ENCODE measurements at regions not wholly inside any gene's neighbourhood (a gene's known extent, or its start where the extent isn't known, plus 50 kb on each side); places are given as distances from the start of the nearest gene placed in this dataset.

DNA sequence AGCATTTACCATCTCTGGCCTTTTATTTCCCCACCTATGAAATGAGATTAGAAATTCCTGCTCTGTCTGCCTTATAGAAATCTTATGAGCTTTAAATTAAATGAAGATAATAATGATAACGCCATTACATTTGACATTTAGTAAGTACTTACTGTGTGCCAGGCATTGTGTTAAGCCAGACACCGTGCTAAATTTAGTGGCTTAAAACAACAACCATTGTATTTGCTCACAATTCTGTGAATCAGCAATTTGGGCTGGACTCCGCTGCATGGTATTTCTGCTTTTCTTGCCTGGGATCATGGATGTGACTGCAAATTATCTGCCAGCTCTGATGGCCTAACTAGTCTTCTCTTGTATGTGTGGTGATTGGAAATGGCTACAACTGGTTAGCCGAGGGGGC lies 56.4 kb upstream of the CCDC6 start:
- Histone ChIP-seq H3K9me3 (ENCODE audit: control insufficient read depth, low read depth, low read length) (no peaks in the 10 kb centered on the region), H3K27ac (ENCODE audit: control insufficient read depth, insufficient read depth, low read length) (no peak overlapping the region), H4K20me1 (ENCODE audit: control insufficient read depth, extremely low read depth, insufficient read depth, low read length) (no peaks in the 10 kb centered on the region), H3K36me3 (ENCODE audit: control insufficient read depth in 2 of 2, extremely low read depth in 1 of 2, insufficient read depth in 2 of 2, low read length in 2 of 2) (no peaks in the 10 kb centered on the region), H2AFZ (ENCODE audit: control insufficient read depth, low read length) (no peak overlapping the region), H3K9me1 (ENCODE audit: control insufficient read depth, extremely low read depth, insufficient read depth, low read length) (peaks cover 2% of the 10 kb centered on the region), H3K4me2 (ENCODE audit: control insufficient read depth, extremely low read depth, insufficient read depth, low read depth, low read length) (no peak overlapping the region), H3K4me1 (ENCODE audit: control insufficient read depth, extremely low read depth, insufficient read depth, low read length) (peaks cover 20% of the 10 kb centered on the region), H3K27me3 (ENCODE audit: control insufficient read depth, extremely low read depth, insufficient read depth, low read length) (no peaks in the 10 kb centered on the region), H3K4me3 (ENCODE audit: control insufficient read depth in 2 of 3, extremely low read depth in 1 of 3, insufficient read depth in 2 of 3, low read depth in 1 of 3, low read length in 3 of 3) (no peak overlapping the region), H3K9ac (ENCODE audit: control insufficient read depth, extremely low read depth, insufficient read depth, low read length) (no peak overlapping the region), H3K79me2 (ENCODE audit: control insufficient read depth, insufficient read depth, low read length) (no peaks in the 10 kb centered on the region)
- DNase-seq (ENCODE audit: low read depth, low spot score) (no peak), FAIRE-seq (no peak)
- dilution Hi-C loops (cut with MboI; ENCODE audit: extremely low pct_ligation_motif_present, low sequenced_read_pairs) = no loop called here
- TF ChIP-seq EZH2 (IDR thresholded peaks at IDR 0.05; ENCODE audit: low read length) (no peak), CTCF (optimal IDR thresholded peaks at IDR 0.05 in 1 of 3, IDR thresholded peaks at IDR 0.05 in 1 of 3, conservative IDR thresholded peaks at IDR 0.05 in 1 of 3; ENCODE audit: extremely low read depth in 1 of 3, insufficient read depth in 2 of 3, low read length in 3 of 3) (no peak)

DNA sequence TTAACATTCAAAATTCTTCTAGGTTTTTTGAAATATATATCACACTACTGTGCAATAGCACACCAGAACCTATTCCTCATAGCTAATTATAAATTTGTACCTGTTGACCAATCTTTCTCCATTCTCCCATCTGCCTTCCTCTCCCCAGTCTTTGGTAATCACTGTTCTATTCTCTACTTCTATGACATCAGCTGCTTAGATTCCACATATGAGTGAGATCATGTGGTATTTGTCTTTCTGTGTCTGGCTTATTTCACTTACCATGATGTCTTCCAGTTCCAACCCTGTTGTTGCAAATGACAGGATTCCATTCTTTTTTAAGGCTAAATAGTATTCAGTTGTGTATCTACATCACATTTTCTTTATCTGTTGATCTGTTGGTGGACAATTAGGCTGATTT lies 54.4 kb upstream of the CCDC6 start:
- Histone ChIP-seq H3K4me2 (ENCODE audit: control insufficient read depth, extremely low read depth, insufficient read depth, low read depth, low read length) (no peak overlapping the region), H3K27ac (ENCODE audit: control insufficient read depth, insufficient read depth, low read length) (no peak overlapping the region), H3K36me3 (ENCODE audit: control insufficient read depth in 2 of 2, extremely low read depth in 1 of 2, insufficient read depth in 2 of 2, low read length in 2 of 2) (no peaks in the 10 kb centered on the region), H4K20me1 (ENCODE audit: control insufficient read depth, extremely low read depth, insufficient read depth, low read length) (no peaks in the 10 kb centered on the region), H3K79me2 (ENCODE audit: control insufficient read depth, insufficient read depth, low read length) (no peaks in the 10 kb centered on the region), H3K27me3 (ENCODE audit: control insufficient read depth, extremely low read depth, insufficient read depth, low read length) (no peaks in the 10 kb centered on the region), H3K9ac (ENCODE audit: control insufficient read depth, extremely low read depth, insufficient read depth, low read length) (no peak overlapping the region), H3K4me1 (ENCODE audit: control insufficient read depth, extremely low read depth, insufficient read depth, low read length) (peaks cover 7% of the 10 kb centered on the region), H3K4me3 (ENCODE audit: control insufficient read depth in 2 of 3, extremely low read depth in 1 of 3, insufficient read depth in 2 of 3, low read depth in 1 of 3, low read length in 3 of 3) (no peak overlapping the region), H3K9me3 (ENCODE audit: control insufficient read depth, low read depth, low read length) (no peaks in the 10 kb centered on the region), H3K9me1 (ENCODE audit: control insufficient read depth, extremely low read depth, insufficient read depth, low read length) (no peaks in the 10 kb centered on the region), H2AFZ (ENCODE audit: control insufficient read depth, low read length) (no peak overlapping the region)
- DNase-seq (ENCODE audit: low read depth, low spot score) (no peak), FAIRE-seq (no peak)
- dilution Hi-C loops (cut with MboI; ENCODE audit: extremely low pct_ligation_motif_present, low sequenced_read_pairs) = no loop called here
- TF ChIP-seq CTCF (optimal IDR thresholded peaks at IDR 0.05 in 1 of 3, IDR thresholded peaks at IDR 0.05 in 1 of 3, conservative IDR thresholded peaks at IDR 0.05 in 1 of 3; ENCODE audit: extremely low read depth in 1 of 3, insufficient read depth in 2 of 3, low read length in 3 of 3) (no peak), EZH2 (IDR thresholded peaks at IDR 0.05; ENCODE audit: low read length) (no peak)
